ENCODE measurements at regions not wholly inside any gene's neighbourhood (a gene's known extent, or its start where the extent isn't known, plus 50 kb on each side); places are given as distances from the start of the nearest gene placed in this dataset.

- no peaks in the 10 kb centered on the region for H3K27me3 ChIP-seq
- H3K4me1 ChIP-seq: no peaks in the 10 kb centered on the region
Measured at GRCh38 chr14:101118746-101119591, 215.4 kb upstream of the RTL1 start.

GRCh38 chr14:101119830-101120571 lies 216.5 kb upstream of the RTL1 start:
- Histone ChIP-seq H3K27me3 (no peaks in the 10 kb centered on the region), H3K36me3 (no peaks in the 10 kb centered on the region), H3K4me3 (ENCODE audit: low read depth, low read length) (no peak overlapping the region), H3K4me1 (no peaks in the 10 kb centered on the region), H3K9me3 (no peaks in the 10 kb centered on the region)
- 0 out of 2 replicates have a peak, but pooled peaks have one; percentile 6 for TF ChIP-seq CTCF (IDR thresholded peaks at IDR 0.05; ENCODE audit: low read depth, low read length)
- DNase-seq: no peak

More at GRCh38 chr14:101118746-101119591, 215.4 kb upstream of the RTL1 start:
- Histone ChIP-seq H3K36me3 (no peaks in the 10 kb centered on the region), H3K9me3 (no peaks in the 10 kb centered on the region), H3K4me3 (ENCODE audit: low read depth, low read length) (no peak overlapping the region)
- DNase-seq: no peak
- TF ChIP-seq CTCF (IDR thresholded peaks at IDR 0.05; ENCODE audit: low read depth, low read length): no peak

GRCh38 chr14:101120641-101121507 lies 217.4 kb upstream of the RTL1 start:
- Histone ChIP-seq H3K4me3 (ENCODE audit: low read depth, low read length) (no peak overlapping the region), H3K27me3 (no peaks in the 10 kb centered on the region), H3K9me3 (no peaks in the 10 kb centered on the region), H3K36me3 (no peaks in the 10 kb centered on the region), H3K4me1 (no peaks in the 10 kb centered on the region)
- DNase-seq: no peak
- TF ChIP-seq CTCF (IDR thresholded peaks at IDR 0.05; ENCODE audit: low read depth, low read length): no peak

DNA sequence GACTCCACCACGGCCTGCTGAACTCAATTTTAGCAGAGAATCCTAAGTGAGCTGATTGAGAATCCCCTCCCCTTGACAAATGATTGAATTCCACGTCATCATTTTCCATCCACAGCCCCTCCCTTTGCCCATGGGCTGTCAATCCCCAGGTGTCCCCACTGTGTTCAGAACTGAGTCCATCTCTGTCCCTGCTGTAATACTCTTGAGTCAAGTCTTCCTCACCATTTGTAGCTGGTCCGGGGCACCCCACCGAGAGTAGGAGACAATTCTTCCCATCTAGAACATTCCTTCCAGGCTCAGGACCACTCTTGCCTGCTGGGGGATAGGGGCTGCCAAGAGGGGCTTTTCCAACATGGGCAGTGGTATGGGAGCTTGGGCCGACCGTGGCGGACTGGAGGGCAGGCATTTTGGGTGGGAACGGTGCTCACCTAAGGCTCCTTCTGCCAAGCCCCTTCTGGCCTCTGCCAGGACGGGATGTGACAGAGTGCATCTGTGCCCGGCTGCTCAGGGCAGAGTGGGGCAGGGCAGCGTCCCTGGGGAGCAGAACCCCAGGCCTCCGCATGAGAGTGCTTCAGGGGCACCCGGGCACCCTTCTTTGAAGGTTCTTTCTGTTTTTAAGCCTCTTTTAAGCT lies 218.1 kb upstream of the RTL1 start:
- no peak overlapping the region for H3K4me3 ChIP-seq (ENCODE audit: low read depth, low read length)
- no peaks in the 10 kb centered on the region for H3K27me3 ChIP-seq
- no peak for TF ChIP-seq CTCF (IDR thresholded peaks at IDR 0.05; ENCODE audit: low read depth, low read length)
- no peak for DNase-seq
- H3K9me3 ChIP-seq: no peaks in the 10 kb centered on the region
- peaks cover 3% of the 10 kb centered on the region for H3K4me1 ChIP-seq
- no peaks in the 10 kb centered on the region for H3K36me3 ChIP-seq

DNA sequence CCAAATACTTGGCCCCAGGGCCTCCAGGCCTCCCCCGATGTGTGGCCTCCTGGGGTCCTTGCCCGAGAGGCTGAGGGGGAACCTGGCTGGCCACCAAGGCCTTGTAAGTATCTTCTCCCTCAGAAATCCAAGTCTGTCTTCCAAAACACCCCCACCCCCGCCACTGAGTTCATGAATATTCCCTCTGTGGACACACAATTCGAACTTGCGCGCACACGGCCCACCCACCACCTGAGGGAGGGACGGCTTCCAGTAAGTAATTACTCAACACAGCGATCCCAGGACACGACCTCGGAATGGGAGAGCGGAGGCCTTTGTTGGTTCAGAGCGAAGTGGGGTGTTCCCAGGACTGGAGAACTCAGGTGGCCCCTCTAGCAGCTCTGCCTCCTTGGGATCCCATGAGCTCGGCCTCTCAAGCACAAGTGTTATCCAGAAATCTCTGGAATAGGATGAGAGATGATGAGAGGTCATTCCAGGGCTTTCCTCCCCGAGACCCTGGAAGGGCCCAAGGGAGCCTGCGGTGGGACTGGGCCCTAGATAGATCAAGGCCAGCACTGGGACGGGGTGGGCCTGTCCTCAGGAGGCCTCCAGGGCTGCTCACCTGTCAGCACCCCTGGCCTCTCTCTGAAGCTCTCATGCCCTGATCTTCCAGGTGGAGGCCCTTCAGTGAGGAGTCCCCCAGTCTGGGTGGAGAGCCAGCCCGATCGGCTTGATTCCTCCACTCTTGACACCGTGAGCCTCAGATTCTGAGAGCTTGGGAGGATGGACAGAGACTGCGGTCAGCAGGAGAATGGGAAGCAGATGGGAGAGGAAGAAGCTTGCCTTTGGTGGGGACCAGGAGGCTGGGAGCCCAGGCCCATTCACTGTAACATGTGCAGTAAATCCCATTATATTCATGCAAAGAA lies 219.0 kb upstream of the RTL1 start:
- Histone ChIP-seq H3K4me1 (peaks cover 7% of the 10 kb centered on the region), H3K4me3 (ENCODE audit: low read depth, low read length) (no peak overlapping the region), H3K9me3 (no peaks in the 10 kb centered on the region), H3K36me3 (no peaks in the 10 kb centered on the region), H3K27me3 (no peaks in the 10 kb centered on the region)
- TF ChIP-seq CTCF (IDR thresholded peaks at IDR 0.05; ENCODE audit: low read depth, low read length): no peak
- DNase-seq: peak; percentile 2

All from BE2C (cell line).